Activated CD4-positive, alpha-beta T cell treated with anti-CD3 and anti-CD28 coated beads, Interleukin-2, amount 10 ng/mL, durations not matched to agents 24 days and 14 days (primary cell): ENCODE measurements at regions not wholly inside any gene's neighbourhood (a gene's known extent, or its start where the extent isn't known, plus 50 kb on each side); places are given as distances from the start of the nearest gene placed in this dataset.

ENCODE experiments used
- DNase-seq: peaks from one replicate; pipeline ENCODE4 v3.0.0; 2022
- H3K27ac Mint-ChIP-seq: one replicate; pipeline ENCODE4 v1.8.0; 2022; ENCODE audit warnings: mild to moderate bottlenecking, mixed read lengths
- H3K27me3 Mint-ChIP-seq: one replicate; pipeline ENCODE4 v1.8.0; 2022; ENCODE audit warnings: mixed read lengths
- H3K36me3 Mint-ChIP-seq: one replicate; pipeline ENCODE4 v1.8.0; 2022; ENCODE audit warnings: low read depth, mild to moderate bottlenecking, mixed read lengths
- H3K4me1 Mint-ChIP-seq: one replicate; pipeline ENCODE4 v1.8.0; 2021; ENCODE audit warnings: mixed read lengths
- H3K4me3 Mint-ChIP-seq: one replicate; pipeline ENCODE4 v1.8.0; 2022; ENCODE audit warnings: mild to moderate bottlenecking, moderate library complexity, mixed read lengths
- H3K9me3 Mint-ChIP-seq: one replicate; pipeline ENCODE4 v1.8.0; 2021; ENCODE audit warnings: mixed read lengths
- intact Hi-C: fragments of 100-400 bp; cut with micrococcal nuclease; formaldehyde crosslinking; loops from one replicate; pipeline ENCODE4 v1.15.1; 2023

GRCh38 chr2:175580652-175581051 is 399.1 kb upstream of the ATP5MC3 start:
- H3K27ac Mint-ChIP-seq: no peak overlapping the region
- peaks cover 4% of the 10 kb centered on the region for H3K27me3 Mint-ChIP-seq
- no peaks in the 10 kb centered on the region for H3K9me3 Mint-ChIP-seq
- H3K36me3 Mint-ChIP-seq: no peaks in the 10 kb centered on the region
- H3K4me3 Mint-ChIP-seq: no peak overlapping the region
- no peak for DNase-seq
- H3K4me1 Mint-ChIP-seq: no peaks in the 10 kb centered on the region
- intact Hi-C loops: no loop called here

GRCh38 chr2:175579646-175580045 is 398.1 kb upstream of the ATP5MC3 start:
- no peaks in the 10 kb centered on the region for H3K4me1 Mint-ChIP-seq

GRCh38 chr2:175577368-175577970 is 396.0 kb upstream of the ATP5MC3 start:
- intact Hi-C loops: no loop called here
- DNase-seq: no peak
- no peak overlapping the region for H3K4me3 Mint-ChIP-seq
- H3K9me3 Mint-ChIP-seq: no peaks in the 10 kb centered on the region
- H3K27me3 Mint-ChIP-seq: peaks cover 10% of the 10 kb centered on the region
- H3K36me3 Mint-ChIP-seq: no peaks in the 10 kb centered on the region
- H3K4me1 Mint-ChIP-seq: no peaks in the 10 kb centered on the region
- H3K27ac Mint-ChIP-seq: no peak overlapping the region

More at GRCh38 chr2:175579646-175580045, 398.1 kb upstream of the ATP5MC3 start:
- Mint-ChIP-seq H3K4me3 (no peak overlapping the region), H3K27ac (no peak overlapping the region), H3K27me3 (peaks cover 8% of the 10 kb centered on the region), H3K9me3 (no peaks in the 10 kb centered on the region), H3K36me3 (no peaks in the 10 kb centered on the region)
- no peak for DNase-seq
- intact Hi-C loops: no loop called here

- DNase-seq: no peak
- intact Hi-C loops: no loop called here
- H3K27ac Mint-ChIP-seq: no peak overlapping the region
- no peaks in the 10 kb centered on the region for H3K9me3 Mint-ChIP-seq
- no peak overlapping the region for H3K4me3 Mint-ChIP-seq
- no peaks in the 10 kb centered on the region for H3K4me1 Mint-ChIP-seq
- no peaks in the 10 kb centered on the region for H3K36me3 Mint-ChIP-seq
- peaks cover 10% of the 10 kb centered on the region for H3K27me3 Mint-ChIP-seq
Measured at GRCh38 chr2:175576875-175577274, 395.4 kb upstream of the ATP5MC3 start.

GRCh38 chr2:175576270-175576669 is 394.8 kb upstream of the ATP5MC3 start:
- intact Hi-C loops: no loop called here

GRCh38 chr2:175575346-175576258 is 394.1 kb upstream of the ATP5MC3 start:
- no peak for DNase-seq
- H3K27ac Mint-ChIP-seq: no peak overlapping the region
- H3K27me3 Mint-ChIP-seq: peaks cover 12% of the 10 kb centered on the region
- intact Hi-C loops: no loop called here
- no peaks in the 10 kb centered on the region for H3K9me3 Mint-ChIP-seq
- no peaks in the 10 kb centered on the region for H3K4me1 Mint-ChIP-seq
- no peaks in the 10 kb centered on the region for H3K36me3 Mint-ChIP-seq
- no peak overlapping the region for H3K4me3 Mint-ChIP-seq

More at GRCh38 chr2:175576270-175576669, 394.8 kb upstream of the ATP5MC3 start:
- Mint-ChIP-seq H3K27me3 (peaks cover 12% of the 10 kb centered on the region), H3K4me1 (no peaks in the 10 kb centered on the region), H3K36me3 (no peaks in the 10 kb centered on the region), H3K9me3 (no peaks in the 10 kb centered on the region), H3K4me3 (no peak overlapping the region), H3K27ac (no peak overlapping the region)
- no peak for DNase-seq

GRCh38 chr2:175574069-175574468 is 392.6 kb upstream of the ATP5MC3 start:
- DNase-seq: no peak
- Mint-ChIP-seq H3K27me3 (peaks cover 12% of the 10 kb centered on the region), H3K27ac (no peak overlapping the region), H3K4me3 (no peak overlapping the region), H3K9me3 (no peaks in the 10 kb centered on the region), H3K36me3 (no peaks in the 10 kb centered on the region), H3K4me1 (no peaks in the 10 kb centered on the region)
- intact Hi-C loops: no loop called here

- Mint-ChIP-seq H3K36me3 (no peaks in the 10 kb centered on the region), H3K27me3 (peaks cover 10% of the 10 kb centered on the region), H3K4me3 (no peak overlapping the region), H3K4me1 (peaks cover 3% of the 10 kb centered on the region), H3K27ac (no peak overlapping the region), H3K9me3 (no peaks in the 10 kb centered on the region)
- no peak for DNase-seq
- intact Hi-C loops: no loop called here
Measured at GRCh38 chr2:175571078-175571653, 389.7 kb upstream of the ATP5MC3 start.

- Mint-ChIP-seq H3K27ac (no peak overlapping the region), H3K4me1 (peaks cover 3% of the 10 kb centered on the region), H3K9me3 (no peaks in the 10 kb centered on the region), H3K4me3 (no peak overlapping the region), H3K27me3 (peaks cover 3% of the 10 kb centered on the region), H3K36me3 (no peaks in the 10 kb centered on the region)
- intact Hi-C loops: no loop called here
- no peak for DNase-seq
Measured at GRCh38 chr2:175568109-175568730, 386.7 kb upstream of the ATP5MC3 start.

- no peaks in the 10 kb centered on the region for H3K36me3 Mint-ChIP-seq
- no peak overlapping the region for H3K27ac Mint-ChIP-seq
- intact Hi-C loops: no loop called here
- H3K4me3 Mint-ChIP-seq: no peak overlapping the region
- peaks cover 3% of the 10 kb centered on the region for H3K4me1 Mint-ChIP-seq
- no peak for DNase-seq
- H3K9me3 Mint-ChIP-seq: no peaks in the 10 kb centered on the region
- H3K27me3 Mint-ChIP-seq: peaks cover 3% of the 10 kb centered on the region
Measured at GRCh38 chr2:175567435-175568061, 386.0 kb upstream of the ATP5MC3 start.

GRCh38 chr2:175560521-175561169 is 379.1 kb upstream of the ATP5MC3 start:
- Mint-ChIP-seq H3K9me3 (no peaks in the 10 kb centered on the region), H3K4me3 (no peak overlapping the region), H3K27ac (no peak overlapping the region), H3K27me3 (peaks cover 6% of the 10 kb centered on the region), H3K4me1 (no peaks in the 10 kb centered on the region), H3K36me3 (no peaks in the 10 kb centered on the region)
- intact Hi-C loops: no loop called here
- no peak for DNase-seq

- DNase-seq: no peak
- H3K9me3 Mint-ChIP-seq: no peaks in the 10 kb centered on the region
- no peaks in the 10 kb centered on the region for H3K4me1 Mint-ChIP-seq
- peaks cover 6% of the 10 kb centered on the region for H3K27me3 Mint-ChIP-seq
- no peak overlapping the region for H3K4me3 Mint-ChIP-seq
- intact Hi-C loops: no loop called here
- H3K27ac Mint-ChIP-seq: no peak overlapping the region
- no peaks in the 10 kb centered on the region for H3K36me3 Mint-ChIP-seq
Measured at GRCh38 chr2:175559613-175560012, 378.1 kb upstream of the ATP5MC3 start.

GRCh38 chr2:175557810-175558377 is 376.4 kb upstream of the ATP5MC3 start:
- no peaks in the 10 kb centered on the region for H3K9me3 Mint-ChIP-seq
- no peaks in the 10 kb centered on the region for H3K36me3 Mint-ChIP-seq
- no peaks in the 10 kb centered on the region for H3K4me1 Mint-ChIP-seq
- DNase-seq: no peak
- peaks cover 6% of the 10 kb centered on the region for H3K27me3 Mint-ChIP-seq
- intact Hi-C loops: no loop called here
- H3K4me3 Mint-ChIP-seq: no peak overlapping the region
- no peak overlapping the region for H3K27ac Mint-ChIP-seq
